ENCODE measurements at regions not wholly inside any gene's neighbourhood (a gene's known extent, or its start where the extent isn't known, plus 50 kb on each side); places are given as distances from the start of the nearest gene placed in this dataset.

- DNase-seq (ENCODE audit: low spot score) = no peak
- intact Hi-C loops (cut with DNase I) = no loop called here
Measured at GRCh38 chr5:97854871-97855762, 672.1 kb upstream of the RIOK2 start.

GRCh38 chr5:97874491-97874890, 691.4 kb upstream of the RIOK2 start:
- intact Hi-C loops (cut with DNase I) = no loop called here
- DNase-seq (ENCODE audit: low spot score) = no peak

GRCh38 chr5:97876272-97876671, 693.2 kb upstream of the RIOK2 start:
- intact Hi-C loops (cut with DNase I) = no loop called here
- DNase-seq (ENCODE audit: low spot score) = no peak

GRCh38 chr5:97877588-97877987, 694.5 kb upstream of the RIOK2 start:
- intact Hi-C loops (cut with DNase I) = no loop called here

GRCh38 chr5:97888439-97888838, 705.4 kb upstream of the RIOK2 start:
- DNase-seq (ENCODE audit: low spot score) = no peak
- intact Hi-C loops (cut with DNase I) = no loop called here

More at GRCh38 chr5:97877588-97877987, 694.5 kb upstream of the RIOK2 start:
- DNase-seq (ENCODE audit: low spot score) = no peak

- intact Hi-C loops (cut with DNase I) = no loop called here
- DNase-seq (ENCODE audit: low spot score) = no peak
Measured at GRCh38 chr5:97891971-97892370, 708.9 kb upstream of the RIOK2 start.

- no peak for DNase-seq (ENCODE audit: low spot score)
- intact Hi-C loops (cut with DNase I) = no loop called here
Measured at GRCh38 chr5:97903742-97904141, 720.7 kb upstream of the RIOK2 start.

- intact Hi-C loops (cut with DNase I) = no loop called here
- DNase-seq (ENCODE audit: low spot score) = no peak
Measured at GRCh38 chr5:97906135-97906534, 723.1 kb upstream of the RIOK2 start.

- no peak for DNase-seq (ENCODE audit: low spot score)
- intact Hi-C loops (cut with DNase I) = no loop called here
Measured at GRCh38 chr5:97907646-97908400, 724.8 kb upstream of the RIOK2 start.

GRCh38 chr5:97909541-97909940, 726.5 kb upstream of the RIOK2 start:
- intact Hi-C loops (cut with DNase I) = no loop called here

GRCh38 chr5:97914483-97914882, 731.4 kb upstream of the RIOK2 start:
- intact Hi-C loops (cut with DNase I) = no loop called here
- DNase-seq (ENCODE audit: low spot score) = no peak

More at GRCh38 chr5:97909541-97909940, 726.5 kb upstream of the RIOK2 start:
- no peak for DNase-seq (ENCODE audit: low spot score)

- intact Hi-C loops (cut with DNase I) = no loop called here
- no peak for DNase-seq (ENCODE audit: low spot score)
Measured at GRCh38 chr5:97915106-97915505, 732.1 kb upstream of the RIOK2 start.

GRCh38 chr5:97918057-97918456, 735.0 kb upstream of the RIOK2 start:
- no peak for DNase-seq (ENCODE audit: low spot score)
- intact Hi-C loops (cut with DNase I) = no loop called here

- intact Hi-C loops (cut with DNase I) = no loop called here
- no peak for DNase-seq (ENCODE audit: low spot score)
Measured at GRCh38 chr5:97918620-97919019, 735.6 kb upstream of the RIOK2 start.

GRCh38 chr5:97919719-97920118, 736.7 kb upstream of the RIOK2 start:
- no peak for DNase-seq (ENCODE audit: low spot score)
- intact Hi-C loops (cut with DNase I) = no loop called here

- no peak for DNase-seq (ENCODE audit: low spot score)
- intact Hi-C loops (cut with DNase I) = no loop called here
Measured at GRCh38 chr5:97922776-97923175, 739.7 kb upstream of the RIOK2 start.

- intact Hi-C loops (cut with DNase I) = no loop called here
- DNase-seq (ENCODE audit: low spot score) = no peak
Measured at GRCh38 chr5:97923496-97923895, 740.4 kb upstream of the RIOK2 start.

GRCh38 chr5:97923997-97924396, 741.0 kb upstream of the RIOK2 start:
- intact Hi-C loops (cut with DNase I) = no loop called here
- no peak for DNase-seq (ENCODE audit: low spot score)

- DNase-seq (ENCODE audit: low spot score) = no peak
- intact Hi-C loops (cut with DNase I) = no loop called here
Measured at GRCh38 chr5:97929383-97929782, 746.3 kb upstream of the RIOK2 start.

GRCh38 chr5:97931829-97932228, 748.8 kb upstream of the RIOK2 start:
- DNase-seq (ENCODE audit: low spot score) = no peak
- intact Hi-C loops (cut with DNase I) = no loop called here

GRCh38 chr5:97936231-97936630, 753.2 kb upstream of the RIOK2 start:
- intact Hi-C loops (cut with DNase I) = no loop called here
- no peak for DNase-seq (ENCODE audit: low spot score)
